HepG2 (cell line): ENCODE measurements at regions not wholly inside any gene's neighbourhood (a gene's known extent, or its start where the extent isn't known, plus 50 kb on each side); places are given as distances from the start of the nearest gene placed in this dataset.

Experiments
- ATAC-seq: fragments of 200-7000 bp; cut with Tn5 transposase; 3 replicates; pipeline ENCODE4 v1.9.1; 2020; ENCODE audit warnings: mild to moderate bottlenecking, moderate library complexity
- BruUV-seq: library from RNA; stranded (reverse); fragments of 400-500 nt; replicated peaks from 2 replicates; lab custom pipeline; 2021; lab: Mats Ljungman, UMichigan
- CTCF ChIA-PET: fragments of 300-600 bp; formaldehyde crosslinking; extraction: SDS; loops from one replicate; lab custom pipeline; 2021; ENCODE audit warnings: low total read pairs, inconsistent platforms, low intra/inter-chr PET ratio; lab: Yijun Ruan, JAX
- POLR2A ChIA-PET: fragments of 350-600 bp; sonication (Branson Sonifier 250); formaldehyde crosslinking; loops from one replicate; lab custom pipeline; 2020; ENCODE audit warnings: antibody characterized with exemption, inconsistent platforms; lab: Yijun Ruan, JAX
- DNase-seq: peaks from one replicate; pipeline ENCODE4 v3.0.0-alpha.2; 2015; ENCODE audit warnings: low spot score
- FAIRE-seq: peaks from 3 replicates; lab custom pipeline; 2011; peaks lifted over from hg19 to GRCh38; lab: Jason Lieb, UNC
- H2AFZ ChIP-seq: one replicate; pipeline ENCODE4 v1.6.1; 2011; ENCODE audit warnings: low read length, inconsistent platforms
- H3K27ac ChIP-seq: fragments of 300-600 bp; 3 replicates; pipeline ENCODE4 v1.8.0; 2011; ENCODE audit warnings: mixed run types, mild to moderate bottlenecking, mixed read lengths, low read length, inconsistent platforms; ENCODE audit not compliant: insufficient read depth; ENCODE audit errors: extremely low read length
- H3K27me3 ChIP-seq, 2 experiments: fragments of 200-600 bp in 1 of 2; 2 replicates in 1 of 2; 3 replicates in 1 of 2; pipeline versions ENCODE4 v1.6.0 to v1.8.0; 2011; ENCODE audit warnings: low read length in 2 of 2, mild to moderate bottlenecking in 2 of 2, moderate library complexity in 2 of 2, inconsistent platforms in 1 of 2; ENCODE audit not compliant: insufficient read depth in 2 of 2, control insufficient read depth in 1 of 2
- H3K36me3 ChIP-seq, 2 experiments: fragments of 200-600 bp in 1 of 2; replicated peaks in 1 of 2; 2 replicates in 1 of 2; 3 replicates in 1 of 2; pipeline versions ENCODE4 v1.5.1 to v1.8.0; 2011; ENCODE audit warnings: low read length in 2 of 2, inconsistent platforms in 1 of 2; ENCODE audit not compliant: insufficient read depth in 2 of 2, control insufficient read depth in 1 of 2
- H3K4me1 ChIP-seq: 2 replicates; pipeline ENCODE4 v1.5.1; 2012; ENCODE audit warnings: low read length, inconsistent platforms; ENCODE audit not compliant: insufficient read depth
- H3K4me2 ChIP-seq: 2 replicates; pipeline ENCODE4 v1.6.0; 2011; ENCODE audit warnings: low read depth, low read length, inconsistent platforms
- H3K4me3 ChIP-seq, 3 experiments: fragments of 200-600 bp in 1 of 3; sonication (generic), shearing (Covaris generic) in 1 of 3; replicated peaks in 1 of 3; 2 replicates each; pipeline ENCODE4 v1.5.1; 2011 to 2016; ENCODE audit warnings: low read length in 3 of 3, inconsistent platforms in 2 of 3, low read depth in 2 of 3, mild to moderate bottlenecking in 2 of 3, control low read depth in 1 of 3, mixed read lengths in 1 of 3; ENCODE audit not compliant: insufficient read depth in 1 of 3
- H3K79me2 ChIP-seq: one replicate; pipeline ENCODE4 v1.6.1; 2011; ENCODE audit warnings: low read length, inconsistent platforms; ENCODE audit not compliant: insufficient read depth
- H3K9ac ChIP-seq: 2 replicates; pipeline ENCODE4 v1.6.0; 2011; ENCODE audit warnings: mild to moderate bottlenecking, low read depth, low read length, inconsistent platforms; ENCODE audit not compliant: insufficient read depth
- H3K9me3 ChIP-seq: 2 replicates; pipeline ENCODE4 v1.5.1; 2012; ENCODE audit warnings: mild to moderate bottlenecking, low read length
- H4K20me1 ChIP-seq: 2 replicates; pipeline ENCODE4 v1.6.0; 2011; ENCODE audit warnings: inconsistent platforms, mild to moderate bottlenecking, low read length, moderate library complexity; ENCODE audit not compliant: insufficient read depth
- GLI4 ChIP-seq: sonication (generic); formaldehyde crosslinking; IDR thresholded peaks from 2 replicates; pipeline ENCODE4 v1.5.1; 2020; ENCODE audit warnings: missing genetic modification reagents, mild to moderate bottlenecking, moderate library complexity, borderline replicate concordance
- HDAC2 ChIP-seq: sonication (generic); formaldehyde crosslinking; IDR thresholded peaks from 2 replicates; pipeline ENCODE4 v1.4.0; 2020; ENCODE audit warnings: missing genetic modification reagents
- HNF4A ChIP-seq: sonication (generic); formaldehyde crosslinking; IDR thresholded peaks from 2 replicates; pipeline ENCODE4 v1.4.0; 2020; ENCODE audit warnings: missing genetic modification reagents
- MTF2 ChIP-seq: sonication (generic); formaldehyde crosslinking; IDR thresholded peaks from 2 replicates; pipeline ENCODE4 v1.5.0; 2020; ENCODE audit warnings: missing genetic modification reagents, borderline replicate concordance
- NCOA5 ChIP-seq: sonication (generic); formaldehyde crosslinking; IDR thresholded peaks from 2 replicates; pipeline ENCODE4 v1.4.0; 2020; ENCODE audit warnings: missing genetic modification reagents
- SMARCC2 ChIP-seq: fragments of 450-650 bp; IDR thresholded peaks from 2 replicates; pipeline ENCODE4 v1.6.1; 2017; ENCODE audit warnings: antibody characterized with exemption, mild to moderate bottlenecking
- ZNF264 ChIP-seq: sonication (generic); formaldehyde crosslinking; IDR thresholded peaks from 2 replicates; pipeline ENCODE4 v1.4.0; 2020; ENCODE audit warnings: missing genetic modification reagents
- ZNF282 ChIP-seq: fragments of 450-650 bp; IDR thresholded peaks from 2 replicates; pipeline ENCODE4 v1.6.1; 2018; ENCODE audit not compliant: partially characterized antibody
- ZNF550 ChIP-seq: sonication (generic); formaldehyde crosslinking; IDR thresholded peaks from 2 replicates; pipeline ENCODE4 v1.4.0; 2020; ENCODE audit warnings: mild to moderate bottlenecking, missing genetic modification reagents, borderline replicate concordance
- WGBS: methylation state at CpG from one replicate; pipeline ENCODE4 v1.1.6; 2017; ENCODE audit warnings: low lambda C conversion rate; 5-methylcytosine and 5-hydroxymethylcytosine counted together
- in situ Hi-C: cut with HindIII; loops from 2 replicates; pipeline ENCODE4 v1.10.0; 2017; ENCODE audit warnings: low pct_unique_long_range_greater_than_20kb; ENCODE audit not compliant: extremely low pct_ligation_motif_present
- intact Hi-C: fragments of 100-400 bp; cut with micrococcal nuclease; formaldehyde crosslinking; loops from one replicate; pipeline ENCODE4 v1.10.0; 2022; ENCODE audit not compliant: unreplicated experiment
- TF ChIP-seq, protein P1 (sequence below): sonication (generic); formaldehyde crosslinking; IDR thresholded peaks from 2 replicates; pipeline ENCODE4 v1.8.1; 2023; ENCODE audit warnings: mild to moderate bottlenecking, inconsistent platforms, moderate library complexity, missing genetic modification reagents, borderline replicate concordance
- TF ChIP-seq, protein P2 (sequence below): sonication (generic); formaldehyde crosslinking; IDR thresholded peaks from 2 replicates; pipeline ENCODE4 v1.4.0; 2020; ENCODE audit warnings: missing genetic modification reagents, mild to moderate bottlenecking, borderline replicate concordance

- Histone ChIP-seq H3K27ac (no peak overlapping the region), H4K20me1 (no peaks in the 10 kb centered on the region), H3K4me2 (no peak overlapping the region), H3K27me3 (no peaks in the 10 kb centered on the region), H3K9ac (no peak overlapping the region), H3K9me3 (no peaks in the 10 kb centered on the region), H2AFZ (no peak overlapping the region), H3K4me1 (no peaks in the 10 kb centered on the region), H3K4me3 (no peak overlapping the region), H3K36me3 (no peaks in the 10 kb centered on the region)
- 0% methylated on average over 3 of the region's 3 CpGs for WGBS
- ChIA-PET POLR2A (no interaction called here), CTCF (no interaction called here)
- BruUV-seq, result no TSS peak
- intact Hi-C loops, result no loop called here
- DNase-seq, result no peak
- no peak for FAIRE-seq
- no peak for ATAC-seq
- TF ChIP-seq ZNF550 (CRISPR knock-in tag) (no peak), MTF2 (no peak), HNF4A (CRISPR knock-in tag) (no peak), ZNF264 (CRISPR knock-in tag) (no peak), SMARCC2 (no peak)
- TF ChIP-seq, all 625 proteins: peak for 0
- in situ Hi-C loops, result no loop called here
- no peaks in the 10 kb centered on the region for H3K79me2 ChIP-seq
Measured at GRCh38 chr12:28827861-28828260, 321.2 kb upstream of the FAR2 start.

DNA sequence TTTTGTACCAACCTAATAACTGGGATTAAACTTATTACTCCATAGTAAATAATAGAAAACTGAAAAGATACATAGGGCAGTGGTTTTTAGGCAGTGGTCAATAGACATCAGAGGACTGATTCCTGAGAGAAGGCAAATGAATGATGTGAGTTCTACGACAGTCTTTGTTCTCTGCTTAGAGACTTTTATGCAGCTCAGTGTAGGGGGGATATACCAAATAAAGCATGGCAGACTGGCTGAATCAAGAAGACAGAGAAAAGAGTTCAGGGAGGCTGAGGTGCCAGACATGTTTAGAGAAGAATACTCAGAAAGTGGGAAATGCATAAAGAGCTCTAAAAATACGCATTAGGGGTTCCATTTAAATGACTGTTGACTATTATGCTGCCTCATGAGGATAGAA, 320.8 kb upstream of the FAR2 start:
- H3K27ac ChIP-seq, result no peak overlapping the region
- H3K4me2 ChIP-seq, result no peak overlapping the region
- H3K4me3 ChIP-seq, result no peak overlapping the region
- H3K9ac ChIP-seq, result no peak overlapping the region
- ChIA-PET POLR2A (no interaction called here), CTCF (no interaction called here)
- intact Hi-C loops (no loop called here), in situ Hi-C loops (no loop called here)
- H3K79me2 ChIP-seq, result no peaks in the 10 kb centered on the region
- DNase-seq (no peak), FAIRE-seq (no peak), ATAC-seq (no peak)
- no peaks in the 10 kb centered on the region for H4K20me1 ChIP-seq
- no peaks in the 10 kb centered on the region for H3K9me3 ChIP-seq
- H3K4me1 ChIP-seq, result no peaks in the 10 kb centered on the region
- 56% methylated on average over 2 of the region's 2 CpGs for WGBS
- BruUV-seq, result no TSS peak
- no peak overlapping the region for H2AFZ ChIP-seq
- no peaks in the 10 kb centered on the region for H3K27me3 ChIP-seq
- H3K36me3 ChIP-seq, result no peaks in the 10 kb centered on the region
- TF ChIP-seq GLI4 (no peak), NCOA5 (CRISPR knock-in tag) (no peak), HDAC2 (CRISPR knock-in tag) (no peak), ZNF282 (no peak)
- TF ChIP-seq, protein P1, sequence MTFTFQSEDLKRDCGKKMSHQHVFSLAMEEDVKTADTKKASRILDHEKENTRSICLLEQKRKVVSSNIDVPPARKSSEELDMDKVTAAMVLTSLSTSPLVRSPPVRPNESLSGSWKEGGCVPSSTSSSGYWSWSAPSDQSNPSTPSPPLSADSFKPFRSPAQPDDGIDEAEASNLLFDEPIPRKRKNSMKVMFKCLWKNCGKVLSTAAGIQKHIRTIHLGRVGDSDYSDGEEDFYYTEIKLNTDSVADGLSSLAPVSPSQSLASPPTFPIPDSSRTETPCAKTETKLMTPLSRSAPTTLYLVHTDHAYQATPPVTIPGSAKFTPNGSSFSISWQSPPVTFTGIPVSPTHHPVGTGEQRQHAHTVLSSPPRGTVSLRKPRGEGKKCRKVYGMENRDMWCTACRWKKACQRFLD (CRISPR knock-in tag), result no peak
- TF ChIP-seq, protein P2, sequence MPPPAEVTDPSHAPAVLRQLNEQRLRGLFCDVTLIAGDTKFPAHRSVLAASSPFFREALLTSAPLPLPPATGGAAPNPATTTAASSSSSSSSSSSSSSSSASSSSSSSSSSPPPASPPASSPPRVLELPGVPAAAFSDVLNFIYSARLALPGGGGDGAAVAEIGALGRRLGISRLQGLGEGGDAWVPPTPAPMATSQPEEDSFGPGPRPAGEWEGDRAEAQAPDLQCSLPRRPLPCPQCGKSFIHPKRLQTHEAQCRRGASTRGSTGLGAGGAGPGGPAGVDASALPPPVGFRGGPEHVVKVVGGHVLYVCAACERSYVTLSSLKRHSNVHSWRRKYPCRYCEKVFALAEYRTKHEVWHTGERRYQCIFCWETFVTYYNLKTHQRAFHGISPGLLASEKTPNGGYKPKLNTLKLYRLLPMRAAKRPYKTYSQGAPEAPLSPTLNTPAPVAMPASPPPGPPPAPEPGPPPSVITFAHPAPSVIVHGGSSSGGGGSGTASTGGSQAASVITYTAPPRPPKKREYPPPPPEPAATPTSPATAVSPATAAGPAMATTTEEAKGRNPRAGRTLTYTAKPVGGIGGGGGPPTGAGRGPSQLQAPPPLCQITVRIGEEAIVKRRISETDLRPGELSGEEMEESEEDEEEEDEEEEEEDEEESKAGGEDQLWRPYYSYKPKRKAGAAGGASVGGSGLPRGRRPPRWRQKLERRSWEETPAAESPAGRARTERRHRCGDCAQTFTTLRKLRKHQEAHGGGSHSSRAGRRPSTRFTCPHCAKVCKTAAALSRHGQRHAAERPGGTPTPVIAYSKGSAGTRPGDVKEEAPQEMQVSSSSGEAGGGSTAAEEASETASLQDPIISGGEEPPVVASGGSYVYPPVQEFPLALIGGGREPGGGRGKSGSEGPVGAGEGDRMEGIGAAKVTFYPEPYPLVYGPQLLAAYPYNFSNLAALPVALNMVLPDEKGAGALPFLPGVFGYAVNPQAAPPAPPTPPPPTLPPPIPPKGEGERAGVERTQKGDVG (CRISPR knock-in tag), result no peak
